Activated CD4-positive, alpha-beta T cell treated with anti-CD3 and anti-CD28 coated beads for 48 hours (primary cell): ENCODE measurements at regions not wholly inside any gene's neighbourhood (a gene's known extent, or its start where the extent isn't known, plus 50 kb on each side); places are given as distances from the start of the nearest gene placed in this dataset.
"Not testable (repeated sequence)": the region's sequence is repeated elsewhere in the genome, so short reads cannot be mapped to it uniquely, and the experiment has no call there.

Experiments
- DNase-seq: peaks from one replicate; pipeline ENCODE4 v3.0.0-alpha.2; 2020

DNA sequence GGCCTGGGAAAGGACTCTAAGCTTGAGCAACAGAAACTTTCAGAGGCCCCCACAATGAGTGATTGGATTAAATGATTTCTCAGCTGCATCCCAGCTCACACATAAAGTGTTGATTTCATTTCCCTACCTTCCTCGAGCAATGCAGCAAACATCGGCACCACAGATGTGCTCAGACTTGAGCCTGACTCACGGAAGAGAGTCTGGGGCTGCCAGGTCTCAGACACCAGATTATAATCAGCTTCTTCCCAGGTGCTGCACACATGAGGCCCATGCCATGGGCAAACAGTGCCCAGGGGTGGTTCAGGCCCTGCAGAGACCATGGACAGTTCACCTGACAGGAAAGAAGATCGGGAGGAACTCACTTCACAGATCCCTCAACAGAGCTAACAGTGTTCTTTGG, 226.6 kb upstream of the TENM4 start:
- DNase-seq = no peak

DNA sequence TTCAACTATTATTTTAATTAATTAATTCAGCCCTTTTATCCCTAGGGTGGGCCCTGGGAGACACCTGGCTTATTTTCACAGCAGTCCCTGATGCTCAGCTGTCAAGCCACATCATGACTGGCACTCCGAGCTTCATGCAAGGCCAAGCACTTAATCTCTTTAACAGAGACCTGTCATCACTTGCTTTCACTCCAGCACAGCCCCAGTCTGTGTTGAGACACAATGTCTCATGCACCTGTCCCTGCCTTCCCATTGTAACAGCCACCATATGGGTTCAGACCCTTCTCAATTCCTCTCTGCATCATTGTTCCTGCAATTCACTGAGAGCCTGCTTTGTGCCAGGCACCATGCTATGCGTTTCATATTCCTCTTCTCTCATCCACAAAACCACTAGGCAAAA, 222.2 kb upstream of the TENM4 start:
- no peak for DNase-seq

GRCh38 chr11:79661373-79661772, 220.5 kb upstream of the TENM4 start:
- DNase-seq = no peak

DNA sequence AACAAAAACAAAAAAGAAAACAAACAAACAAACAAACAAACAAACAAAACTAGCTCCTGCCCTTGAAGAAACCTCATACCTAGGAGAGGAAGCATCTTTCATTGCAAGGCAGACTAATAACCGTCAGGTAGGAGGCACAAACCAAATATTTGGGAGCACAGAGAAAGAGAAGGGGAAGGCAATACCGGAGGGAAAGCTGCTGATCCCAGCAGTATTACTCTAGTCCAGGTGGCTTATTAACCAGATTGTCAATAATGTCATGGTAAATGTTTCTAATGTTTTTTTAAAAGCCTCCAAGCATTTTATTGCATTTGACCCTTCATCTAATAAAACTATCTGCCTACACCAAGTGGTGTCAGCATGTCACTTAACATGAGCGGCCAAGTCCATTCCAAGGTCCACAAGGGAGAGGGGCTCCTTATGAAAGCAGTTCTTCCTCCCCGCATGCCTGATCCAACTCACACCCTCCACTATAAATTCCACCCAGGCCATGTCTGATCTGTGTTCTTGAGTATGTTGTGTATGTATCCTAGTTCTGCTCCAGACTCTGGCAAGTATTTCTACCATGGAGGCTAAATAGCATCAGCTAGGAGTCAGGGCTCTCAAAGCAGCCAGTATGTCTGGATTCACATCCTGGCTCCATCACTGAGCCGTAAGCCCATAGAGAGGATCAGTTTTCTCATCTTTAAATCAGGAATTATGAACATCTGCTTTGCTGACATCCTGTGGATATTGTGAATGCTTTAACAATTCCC, 208.1 kb upstream of the TENM4 start:
- no peak for DNase-seq

GRCh38 chr11:79637219-79637618, 196.4 kb upstream of the TENM4 start:
- no peak for DNase-seq

- DNase-seq = no peak
Observed at GRCh38 chr11:79634905-79635304, 194.1 kb upstream of the TENM4 start.

- DNase-seq = no peak
Observed at GRCh38 chr11:79627281-79627680, 186.5 kb upstream of the TENM4 start.

DNA sequence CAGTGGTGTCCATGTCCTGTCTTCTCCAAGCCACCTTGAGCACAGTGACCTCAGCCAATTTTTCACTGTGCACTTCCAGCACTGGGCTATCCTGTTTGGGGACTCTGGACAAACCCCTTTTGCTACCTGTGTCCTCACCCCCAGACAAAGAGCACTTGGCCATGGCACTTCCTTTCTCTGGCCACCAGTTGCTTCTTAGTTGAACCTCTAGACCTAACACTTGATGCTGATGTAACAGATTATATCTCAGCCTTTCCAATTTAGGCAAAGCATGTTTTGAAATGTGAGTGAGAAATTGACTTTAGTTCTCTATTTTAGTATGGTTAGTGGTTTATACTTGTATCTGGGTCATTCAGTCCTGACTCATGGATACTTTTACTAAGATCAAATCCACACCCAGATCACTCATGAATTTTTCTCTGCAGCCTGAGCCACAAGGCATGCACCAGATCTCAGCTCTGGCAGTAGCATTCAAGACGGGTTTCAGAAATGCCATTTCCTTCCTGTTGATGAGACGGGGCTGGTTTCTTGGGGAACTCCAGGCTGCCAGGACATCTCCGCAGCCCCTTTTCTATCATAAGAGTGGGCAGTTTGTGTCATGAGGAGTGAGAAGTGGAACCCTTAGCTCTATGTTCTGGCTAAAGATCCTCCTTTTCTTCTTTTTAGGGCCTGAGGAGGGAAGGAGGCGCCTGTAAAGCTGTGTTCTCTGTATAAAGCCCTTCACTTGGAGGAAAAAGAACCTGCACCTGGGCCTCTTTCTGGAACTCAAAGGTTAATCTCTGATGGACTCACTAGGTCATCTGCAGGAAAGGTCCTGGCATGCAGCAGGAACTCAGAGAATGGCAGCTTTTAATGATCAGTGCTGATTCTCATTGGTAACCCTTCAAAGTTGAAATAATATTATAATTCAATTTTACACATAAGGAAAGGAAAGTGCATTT, 185.6 kb upstream of the TENM4 start:
- no peak for DNase-seq

GRCh38 chr11:79623375-79623774, 182.5 kb upstream of the TENM4 start:
- no peak for DNase-seq

- DNase-seq = no peak
Observed at GRCh38 chr11:79617561-79617960, 176.7 kb upstream of the TENM4 start.

- DNase-seq = no peak
Observed at GRCh38 chr11:79616392-79616851, 175.6 kb upstream of the TENM4 start.

DNA sequence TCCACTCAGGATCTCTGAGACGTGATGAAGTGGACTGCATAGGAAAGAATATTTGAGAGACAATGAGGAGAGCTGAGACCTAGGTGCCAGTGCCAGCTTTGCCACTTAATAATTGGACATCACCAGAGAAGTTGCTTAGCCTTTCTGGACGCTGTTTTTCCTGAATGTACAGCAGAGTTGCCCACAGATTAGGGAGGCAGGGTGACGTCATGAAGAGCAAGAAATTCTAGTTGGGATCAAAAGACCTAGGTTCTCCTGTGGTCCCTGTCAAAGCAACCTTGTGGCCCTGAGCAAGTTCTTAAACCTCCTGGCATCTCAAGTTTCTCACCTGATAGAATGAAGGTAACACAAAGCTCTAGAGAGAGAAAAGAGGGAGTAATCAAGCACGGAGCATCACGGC, 174.6 kb upstream of the TENM4 start:
- no peak for DNase-seq

DNA sequence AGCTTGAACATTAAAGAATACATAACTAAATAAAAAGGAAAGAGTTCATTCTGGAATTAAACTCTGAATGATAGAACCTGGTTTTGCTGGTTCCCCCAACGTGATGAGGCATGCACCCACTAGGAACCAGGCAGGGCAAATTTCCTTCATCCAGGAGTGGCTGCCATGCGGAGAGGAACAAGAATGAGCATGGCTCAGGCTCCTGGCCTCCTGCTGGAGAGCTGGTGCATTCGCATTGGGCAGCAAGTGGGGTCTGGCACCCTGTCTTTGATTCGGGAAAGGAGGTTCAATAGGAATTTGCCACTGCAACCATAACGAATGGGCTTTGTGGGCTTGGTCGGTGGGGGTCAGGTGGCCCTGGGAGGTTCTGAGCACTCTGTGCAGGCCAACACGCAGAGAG, 169.8 kb upstream of the TENM4 start:
- DNase-seq = no peak

- DNase-seq = no peak
Observed at GRCh38 chr11:79610139-79610538, 169.3 kb upstream of the TENM4 start.

GRCh38 chr11:79609511-79609910, 168.7 kb upstream of the TENM4 start:
- no peak for DNase-seq

GRCh38 chr11:79606461-79606860, 165.6 kb upstream of the TENM4 start:
- DNase-seq = not testable (repeated sequence)

DNA sequence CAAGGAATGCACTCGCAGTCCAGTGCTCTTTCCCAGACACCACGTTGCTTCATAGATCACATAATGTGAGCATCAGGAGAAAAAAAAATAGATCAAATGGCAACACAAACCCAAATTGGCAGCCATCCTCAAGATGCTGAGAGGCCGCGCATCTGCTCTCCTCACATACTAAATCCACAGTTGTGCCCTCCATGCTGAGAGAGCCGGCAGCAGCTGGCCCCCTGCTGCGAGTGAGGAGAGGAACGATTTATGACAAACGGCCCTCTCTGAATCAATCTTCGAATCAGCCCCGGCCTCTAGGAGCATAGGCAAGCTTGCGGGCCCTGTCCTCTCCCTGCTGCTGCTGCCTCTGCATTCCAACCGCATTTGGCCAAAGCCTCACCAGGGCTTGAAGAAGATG, 159.9 kb upstream of the TENM4 start:
- no peak for DNase-seq

DNA sequence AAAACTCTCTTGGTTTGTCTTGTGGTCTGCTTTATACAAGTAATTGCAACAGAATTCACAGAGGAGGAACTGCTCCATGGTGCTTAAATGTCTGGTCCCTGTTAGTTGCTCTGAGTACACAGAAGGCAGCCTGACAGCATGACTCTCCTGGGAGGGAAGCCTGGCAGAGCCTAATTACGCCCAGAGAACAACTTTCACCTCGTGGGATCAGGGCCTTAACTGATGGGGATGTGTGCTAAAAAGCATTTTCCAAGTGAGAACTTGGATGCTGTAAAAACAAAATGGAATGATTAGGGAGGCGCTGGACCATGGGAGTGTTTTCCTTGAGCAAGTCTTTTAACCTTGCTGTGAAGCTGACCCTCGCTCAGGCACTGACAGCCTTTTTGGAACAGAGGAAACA, 154.0 kb upstream of the TENM4 start:
- no peak for DNase-seq

DNA sequence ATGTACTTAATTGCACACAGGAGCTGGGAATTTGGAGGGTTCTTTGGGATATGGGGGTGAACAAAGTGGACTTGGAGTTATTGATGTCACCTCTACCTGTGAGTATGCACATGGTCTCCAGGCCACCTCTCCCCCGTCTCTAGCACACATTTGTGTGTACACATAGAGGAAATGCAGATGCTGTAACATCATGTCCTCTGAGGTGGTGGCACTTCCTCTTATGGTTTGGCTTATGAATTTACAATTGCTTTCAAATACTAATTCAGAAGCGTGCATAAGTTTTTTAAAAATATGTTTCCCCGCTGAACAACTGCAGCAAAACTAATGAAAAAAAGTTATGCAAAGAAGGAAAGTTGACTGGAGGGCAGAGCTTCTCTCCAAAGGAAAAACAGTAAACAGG, 152.0 kb upstream of the TENM4 start:
- no peak for DNase-seq

- no peak for DNase-seq
Observed at GRCh38 chr11:79592406-79592805, 151.6 kb upstream of the TENM4 start.

DNA sequence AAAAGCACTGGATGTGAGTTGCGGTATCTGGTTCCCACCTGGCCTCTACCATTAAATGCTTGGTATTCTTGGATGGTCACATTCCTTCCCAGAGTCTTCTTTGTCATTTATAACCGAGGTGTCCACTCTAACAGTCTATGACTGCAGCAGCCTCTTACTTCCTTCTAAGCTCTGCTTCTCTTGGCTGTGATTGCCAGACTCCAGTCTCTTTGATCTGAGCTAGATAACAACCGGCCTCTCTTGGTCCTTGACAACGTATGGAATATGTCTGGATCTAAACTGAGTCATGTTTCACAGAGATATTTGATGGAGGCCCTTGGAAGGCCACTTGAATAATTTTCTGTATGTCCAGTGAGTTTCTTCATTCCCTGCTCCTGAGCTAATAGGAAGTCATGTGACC, 141.6 kb upstream of the TENM4 start:
- no peak for DNase-seq

DNA sequence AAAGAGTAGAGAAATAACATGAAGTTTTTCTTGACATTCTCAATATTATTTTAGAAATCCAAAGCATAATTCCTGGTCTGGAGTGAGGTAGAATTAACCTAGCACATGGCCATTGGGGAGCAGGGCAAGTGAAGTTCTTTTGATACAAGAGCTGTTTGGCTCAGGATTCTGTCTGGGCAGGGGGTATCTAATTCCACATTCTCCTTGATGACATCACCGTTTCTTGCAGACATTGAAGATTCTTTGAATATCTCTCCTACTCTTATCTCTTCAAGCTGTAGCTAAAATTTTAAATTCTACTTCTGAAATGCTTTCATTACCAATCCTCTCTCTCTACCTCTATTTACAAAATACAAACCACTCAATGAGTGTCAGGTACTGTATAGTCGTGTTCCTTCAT, 138.2 kb upstream of the TENM4 start:
- DNase-seq = no peak

DNA sequence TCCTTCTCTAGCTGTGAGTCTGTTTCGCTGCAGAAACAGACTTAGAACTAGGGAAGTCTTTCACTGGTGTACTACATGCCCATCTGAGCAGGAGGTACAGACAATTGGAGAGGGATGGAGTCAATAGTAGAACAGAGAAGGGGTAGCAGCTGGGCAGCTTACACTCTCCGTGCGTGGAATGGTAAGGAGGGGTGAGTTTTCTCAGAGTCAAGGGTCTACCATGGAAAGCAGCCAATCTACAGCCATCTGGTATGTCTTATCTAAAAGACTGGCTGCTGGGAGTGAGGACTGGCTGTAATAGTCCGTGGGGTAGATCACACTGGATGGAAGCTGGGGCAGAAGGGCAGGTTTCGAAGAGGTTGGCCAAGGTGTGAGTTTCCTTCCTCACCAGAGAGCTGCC, 137.3 kb upstream of the TENM4 start:
- no peak for DNase-seq

GRCh38 chr11:79575701-79576100, 134.9 kb upstream of the TENM4 start:
- DNase-seq = no peak
